ENCODE measurements at regions not wholly inside any gene's neighbourhood (a gene's known extent, or its start where the extent isn't known, plus 50 kb on each side); places are given as distances from the start of the nearest gene placed in this dataset.

DNA sequence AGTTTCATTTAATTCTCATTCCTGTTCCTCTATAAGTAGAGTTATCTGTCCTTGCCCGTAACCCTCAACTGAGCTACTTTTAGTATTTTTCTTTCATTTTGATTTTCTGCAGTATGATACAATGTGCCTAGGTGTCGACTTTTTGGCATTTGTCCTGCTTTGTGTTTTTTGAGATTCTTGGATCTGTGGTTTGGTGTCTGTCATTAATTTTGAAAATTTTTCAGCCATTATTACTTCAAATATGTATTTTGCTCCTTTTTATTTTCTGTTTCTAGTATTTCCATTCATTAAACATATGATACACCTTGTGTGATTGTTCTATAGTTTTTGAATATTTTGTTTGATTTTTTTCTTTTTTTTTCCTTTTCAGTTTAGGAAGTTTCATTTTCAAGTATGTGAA lies 598.9 kb downstream of the SPOCK3 start:
- Mint-ChIP-seq H3K36me3 (no peaks in the 10 kb centered on the region), H3K27ac (no peak overlapping the region), H3K4me1 (no peaks in the 10 kb centered on the region), H3K27me3 (no peaks in the 10 kb centered on the region), H3K9me3 (peaks cover 18% of the 10 kb centered on the region), H3K4me3 (no peak overlapping the region)
- DNase-seq: no peak
- CTCF ChIA-PET: no interaction called here

DNA sequence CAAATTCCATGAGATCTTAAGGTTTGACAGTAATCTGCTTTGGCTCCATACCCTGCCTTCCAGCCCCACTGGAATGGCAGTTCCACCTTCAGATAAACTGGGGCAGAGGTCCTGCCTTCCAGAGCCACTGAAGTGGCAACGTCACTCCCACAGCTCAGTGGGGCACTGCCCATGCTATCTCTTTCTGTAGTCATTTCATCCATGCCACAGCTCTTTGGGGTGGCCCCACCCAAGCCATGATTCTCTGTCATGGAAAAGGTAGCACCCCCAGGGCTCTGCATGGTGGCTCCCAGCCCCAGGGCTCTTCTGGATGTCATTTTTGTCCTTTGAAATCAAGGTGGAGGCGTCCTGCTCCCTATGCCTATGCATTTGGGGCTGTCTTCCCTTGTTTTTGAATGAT lies 596.5 kb downstream of the SPOCK3 start:
- CTCF ChIA-PET: no interaction called here
- Mint-ChIP-seq H3K4me1 (no peaks in the 10 kb centered on the region), H3K36me3 (no peaks in the 10 kb centered on the region), H3K4me3 (no peak overlapping the region), H3K27me3 (no peaks in the 10 kb centered on the region), H3K9me3 (peaks cover 16% of the 10 kb centered on the region), H3K27ac (no peak overlapping the region)
- DNase-seq: no peak

DNA sequence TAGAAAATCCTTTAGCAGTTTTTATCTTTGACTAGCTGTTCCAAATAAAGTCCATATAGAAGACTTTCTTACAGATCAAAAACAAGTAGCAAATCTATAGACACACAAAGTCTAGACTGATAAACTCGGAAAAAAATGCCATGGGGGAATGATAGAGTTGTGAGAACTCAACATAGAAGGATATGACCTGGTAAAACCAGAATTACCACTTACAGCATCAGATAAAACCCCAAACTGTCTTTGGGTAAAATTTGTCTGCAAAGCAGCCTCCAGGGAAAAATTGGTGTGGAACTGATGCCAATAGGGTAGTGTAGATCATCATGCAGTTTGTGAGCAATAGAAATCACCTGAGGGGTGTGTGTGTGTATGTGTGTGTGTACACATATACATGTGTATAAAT lies 579.1 kb downstream of the SPOCK3 start:
- CTCF ChIA-PET: no interaction called here
- peaks cover 5% of the 10 kb centered on the region for H3K9me3 Mint-ChIP-seq
- H3K27me3 Mint-ChIP-seq: no peaks in the 10 kb centered on the region
- no peak for DNase-seq
- H3K27ac Mint-ChIP-seq: no peak overlapping the region
- no peaks in the 10 kb centered on the region for H3K4me1 Mint-ChIP-seq
- no peaks in the 10 kb centered on the region for H3K36me3 Mint-ChIP-seq
- no peak overlapping the region for H3K4me3 Mint-ChIP-seq

DNA sequence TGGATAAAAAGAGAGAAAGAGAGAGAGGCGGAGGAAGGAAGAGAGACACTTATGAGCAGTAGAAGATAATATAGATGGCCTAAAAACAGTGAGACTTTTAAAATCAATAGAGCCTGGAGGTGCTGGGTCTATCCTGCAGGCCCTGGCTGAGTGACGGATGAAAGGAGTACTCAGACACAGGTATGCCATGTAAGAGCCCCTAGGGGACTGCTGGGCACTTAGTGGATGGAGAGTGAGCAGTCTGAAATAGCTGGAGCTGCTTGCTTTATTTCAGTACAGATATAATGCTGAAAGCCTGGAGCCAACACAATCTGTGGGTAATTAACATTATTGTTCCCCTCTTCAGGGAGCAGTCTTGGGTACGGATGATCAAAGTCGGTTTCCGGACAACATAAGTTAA lies 578.6 kb downstream of the SPOCK3 start:
- Mint-ChIP-seq H3K27ac (no peak overlapping the region), H3K27me3 (no peaks in the 10 kb centered on the region), H3K9me3 (peaks cover 5% of the 10 kb centered on the region)

DNA sequence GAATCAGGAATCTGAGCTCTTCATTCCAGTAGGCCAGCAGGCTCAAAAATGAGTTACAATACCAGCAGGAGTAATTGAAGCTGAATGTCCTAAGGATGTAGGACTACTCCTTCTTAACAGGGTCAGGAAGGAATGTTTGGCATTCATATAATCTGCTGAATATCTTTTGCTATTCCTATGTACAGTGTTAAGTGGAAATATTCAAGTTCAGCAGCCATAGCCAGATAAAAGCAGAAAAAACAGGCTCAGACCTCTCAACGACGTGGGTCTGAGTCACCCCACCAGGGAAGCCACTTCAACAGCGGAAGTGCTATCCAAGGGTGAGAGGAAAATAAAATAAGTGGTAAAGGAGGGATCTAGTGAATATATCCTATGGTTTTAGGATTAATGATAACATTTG lies 577.0 kb downstream of the SPOCK3 start:
- no peak for DNase-seq
- CTCF ChIA-PET: no interaction called here
- Mint-ChIP-seq H3K27ac (no peak overlapping the region), H3K36me3 (no peaks in the 10 kb centered on the region), H3K4me3 (no peak overlapping the region), H3K4me1 (no peaks in the 10 kb centered on the region), H3K9me3 (peaks cover 5% of the 10 kb centered on the region), H3K27me3 (no peaks in the 10 kb centered on the region)

More for the DNA sequence above, 578.6 kb downstream of the SPOCK3 start:
- Mint-ChIP-seq H3K36me3 (no peaks in the 10 kb centered on the region), H3K4me1 (no peaks in the 10 kb centered on the region), H3K4me3 (no peak overlapping the region)
- CTCF ChIA-PET: no interaction called here
- DNase-seq: no peak

DNA sequence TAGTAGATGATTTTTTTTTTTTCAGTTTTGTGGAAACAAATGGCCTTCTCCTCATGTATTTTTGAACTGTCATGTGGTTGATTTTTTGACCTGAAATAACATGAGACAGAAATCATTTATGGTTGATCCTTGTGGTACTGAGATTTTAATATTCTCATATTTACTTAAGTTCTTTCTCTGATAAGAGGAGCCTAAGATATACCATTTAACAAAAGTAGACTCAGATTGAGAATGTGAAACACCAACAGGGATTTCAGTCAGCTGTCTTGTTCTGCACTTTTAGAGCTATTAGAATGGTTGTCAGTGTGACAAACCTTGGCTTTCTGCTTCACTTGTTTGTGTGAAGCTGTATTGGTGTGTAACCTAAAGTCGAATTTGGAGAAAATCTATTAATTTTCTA lies 575.7 kb downstream of the SPOCK3 start:
- Mint-ChIP-seq H3K9me3 (peaks cover 5% of the 10 kb centered on the region), H3K4me3 (no peak overlapping the region), H3K27ac (no peak overlapping the region), H3K27me3 (no peaks in the 10 kb centered on the region), H3K4me1 (no peaks in the 10 kb centered on the region), H3K36me3 (no peaks in the 10 kb centered on the region)
- CTCF ChIA-PET: no interaction called here
- DNase-seq: no peak

DNA sequence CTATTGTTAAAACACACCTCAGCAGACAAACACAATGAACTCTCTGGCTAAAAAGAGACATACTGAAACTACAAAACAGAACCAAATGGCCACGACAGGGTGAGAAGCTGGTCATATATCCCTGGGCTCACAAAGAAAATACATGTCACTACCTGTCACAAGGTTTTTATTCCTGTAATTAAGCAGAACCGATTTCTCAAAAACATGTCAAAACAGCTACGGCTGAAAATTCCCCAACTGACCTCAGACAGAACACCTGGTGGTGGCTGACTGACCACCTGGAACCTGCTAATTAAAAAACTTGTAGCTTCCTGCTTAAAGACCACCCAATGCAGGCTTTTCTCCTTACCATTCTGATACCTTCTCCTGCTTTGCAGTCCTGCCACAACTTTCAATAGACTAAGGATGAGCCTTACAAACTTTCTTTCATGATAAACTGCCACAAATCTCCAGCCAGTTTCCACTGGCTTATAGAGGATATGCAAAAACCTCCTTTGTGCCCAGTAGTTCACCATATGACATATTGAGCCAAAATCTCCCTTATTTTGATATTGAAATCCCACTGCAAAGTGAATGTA lies 571.9 kb downstream of the SPOCK3 start:
- CTCF ChIA-PET: no interaction called here
- Mint-ChIP-seq H3K9me3 (peaks cover 5% of the 10 kb centered on the region), H3K4me3 (no peak overlapping the region), H3K36me3 (no peaks in the 10 kb centered on the region), H3K4me1 (no peaks in the 10 kb centered on the region), H3K27me3 (no peaks in the 10 kb centered on the region), H3K27ac (no peak overlapping the region)
- DNase-seq: no peak

DNA sequence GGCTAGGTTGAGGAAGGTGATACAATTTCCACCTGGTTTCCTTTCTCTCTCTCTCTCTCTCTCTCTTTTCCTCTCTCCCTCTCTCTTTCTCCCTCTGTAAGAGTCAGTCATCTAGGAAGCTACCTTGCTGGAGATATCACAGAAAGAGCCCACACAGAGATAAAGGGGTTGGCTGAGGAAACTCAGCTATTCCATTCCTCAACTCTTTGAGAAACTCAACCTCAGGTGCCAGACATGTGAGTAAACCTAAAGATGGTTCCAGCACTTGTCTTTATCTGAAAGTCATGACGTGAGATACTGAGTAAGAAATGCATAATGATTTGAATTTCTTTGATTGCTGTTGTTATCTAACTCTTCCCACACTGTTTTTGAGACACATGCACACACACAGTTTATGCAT lies 564.0 kb downstream of the SPOCK3 start:
- CTCF ChIA-PET: no interaction called here

DNA sequence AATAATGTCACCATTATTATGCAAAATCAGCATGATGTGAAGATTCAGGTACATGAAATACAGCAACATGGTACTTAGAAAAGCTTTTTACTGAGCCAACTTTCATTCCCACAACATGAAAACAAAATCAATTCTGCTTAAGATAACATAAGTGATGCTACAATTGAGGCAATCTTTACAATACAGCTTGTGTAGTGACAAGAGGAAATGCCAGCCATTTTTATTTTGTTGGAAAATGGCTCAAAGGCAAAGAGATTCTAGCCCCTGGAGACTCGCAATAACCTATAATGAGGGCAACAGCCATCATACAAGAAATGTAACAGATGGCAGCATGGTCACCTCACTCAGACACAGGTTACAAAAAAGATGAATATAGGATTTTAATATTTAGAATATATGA lies 560.4 kb downstream of the SPOCK3 start:
- no peaks in the 10 kb centered on the region for H3K27me3 Mint-ChIP-seq
- H3K36me3 Mint-ChIP-seq: no peaks in the 10 kb centered on the region
- H3K4me1 Mint-ChIP-seq: no peaks in the 10 kb centered on the region
- peaks cover 2% of the 10 kb centered on the region for H3K9me3 Mint-ChIP-seq
- CTCF ChIA-PET: no interaction called here
- no peak overlapping the region for H3K27ac Mint-ChIP-seq
- no peak overlapping the region for H3K4me3 Mint-ChIP-seq
- DNase-seq: no peak

More for the DNA sequence above, 564.0 kb downstream of the SPOCK3 start:
- no peaks in the 10 kb centered on the region for H3K36me3 Mint-ChIP-seq
- DNase-seq: no peak
- no peaks in the 10 kb centered on the region for H3K4me1 Mint-ChIP-seq
- peaks cover 2% of the 10 kb centered on the region for H3K9me3 Mint-ChIP-seq
- H3K27me3 Mint-ChIP-seq: no peaks in the 10 kb centered on the region
- no peak overlapping the region for H3K4me3 Mint-ChIP-seq
- no peak overlapping the region for H3K27ac Mint-ChIP-seq

DNA sequence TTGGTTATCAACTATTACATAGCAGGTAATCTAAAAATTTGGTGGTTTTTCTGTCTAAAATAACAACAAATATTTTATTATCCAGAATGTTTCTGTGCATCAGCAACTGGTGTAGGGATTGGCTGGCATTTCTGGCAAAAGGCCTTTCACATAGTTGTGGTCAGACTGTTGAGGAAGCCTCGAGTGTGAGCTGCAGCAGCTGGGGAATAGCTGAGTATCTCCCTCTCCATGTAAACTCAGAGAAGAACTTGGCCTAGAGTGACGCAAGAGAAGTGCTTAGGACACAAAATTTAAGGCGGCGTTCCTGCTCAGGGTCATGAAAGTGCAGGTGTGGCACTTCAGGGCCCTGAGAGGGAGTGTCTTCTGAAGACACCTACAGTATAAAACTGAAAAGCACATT lies 558.9 kb downstream of the SPOCK3 start:
- no peak overlapping the region for H3K4me3 Mint-ChIP-seq
- H3K27ac Mint-ChIP-seq: no peak overlapping the region
- no peaks in the 10 kb centered on the region for H3K4me1 Mint-ChIP-seq
- no peak for DNase-seq
- CTCF ChIA-PET: no interaction called here
- peaks cover 2% of the 10 kb centered on the region for H3K9me3 Mint-ChIP-seq
- H3K27me3 Mint-ChIP-seq: no peaks in the 10 kb centered on the region
- H3K36me3 Mint-ChIP-seq: no peaks in the 10 kb centered on the region

DNA sequence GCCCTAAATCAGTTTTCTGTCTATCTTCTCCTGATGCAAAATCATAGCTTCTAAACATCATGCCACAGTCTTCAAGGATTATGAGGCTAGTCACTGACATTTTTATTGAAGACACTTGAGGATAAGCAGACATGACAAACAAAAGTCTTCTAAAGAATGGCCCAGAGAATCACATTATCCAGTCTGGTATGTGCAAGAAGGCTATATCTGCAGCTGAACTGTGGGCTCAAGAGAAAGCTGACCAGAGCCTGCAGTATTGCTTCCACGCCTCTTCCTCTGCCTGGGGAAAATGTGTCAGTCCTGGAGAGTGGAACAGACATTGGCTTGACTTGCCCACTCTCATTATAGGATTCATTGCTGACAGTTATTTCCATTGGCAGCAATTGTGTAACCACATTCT lies 553.5 kb downstream of the SPOCK3 start:
- no peak overlapping the region for H3K27ac Mint-ChIP-seq
- CTCF ChIA-PET: no interaction called here
- peaks cover 2% of the 10 kb centered on the region for H3K9me3 Mint-ChIP-seq
- no peaks in the 10 kb centered on the region for H3K4me1 Mint-ChIP-seq
- H3K27me3 Mint-ChIP-seq: no peaks in the 10 kb centered on the region
- H3K36me3 Mint-ChIP-seq: no peaks in the 10 kb centered on the region
- no peak overlapping the region for H3K4me3 Mint-ChIP-seq
- DNase-seq: no peak

DNA sequence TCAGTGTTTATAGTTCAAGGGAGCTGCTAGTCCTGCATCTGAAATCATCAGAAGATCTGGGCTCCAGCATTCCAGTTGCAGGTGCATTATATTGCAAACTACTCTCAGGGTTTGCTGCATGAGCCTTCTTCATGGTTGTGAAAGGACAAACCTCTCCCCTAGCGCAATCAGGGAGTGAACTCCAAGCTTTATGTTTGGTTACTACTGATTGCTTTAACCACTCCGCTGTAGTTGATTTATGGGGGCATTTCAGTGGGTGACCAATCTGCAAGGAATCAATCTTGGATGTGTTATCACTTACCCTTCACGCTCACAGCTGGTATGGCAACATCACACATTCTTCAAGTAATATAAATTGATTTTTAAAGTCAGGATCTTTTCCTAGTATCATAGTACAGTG lies 552.1 kb downstream of the SPOCK3 start:
- Mint-ChIP-seq H3K27ac (no peak overlapping the region), H3K27me3 (no peaks in the 10 kb centered on the region), H3K4me1 (no peaks in the 10 kb centered on the region), H3K4me3 (no peak overlapping the region), H3K9me3 (peaks cover 2% of the 10 kb centered on the region), H3K36me3 (no peaks in the 10 kb centered on the region)
- DNase-seq: no peak
- CTCF ChIA-PET: no interaction called here
